Heart left ventricle (tissue), 13 donors: ENCODE measurements at regions not wholly inside any gene's neighbourhood (a gene's known extent, or its start where the extent isn't known, plus 50 kb on each side); places are given as distances from the start of the nearest gene placed in this dataset.

ENCODE experiments used
- POLR2A ChIP-seq, 2 donors: fragments of 450-650 bp; IDR thresholded peaks; one replicate each; pipeline ENCODE4 v1.6.1; 2017; ENCODE audit warnings: antibody characterized with exemption in 2 of 2, mild to moderate bottlenecking in 2 of 2, moderate library complexity in 2 of 2
- TF ChIP-seq, protein P1 (sequence below), 12 donors: fragments of 200-600 bp; sonication (generic) in 4 of 12; IDR thresholded peaks; one replicate each; pipeline versions ENCODE4 v1.5.0 to v1.8.0; 2018 to 2022; ENCODE audit warnings: antibody characterized with exemption in 12 of 12, mild to moderate bottlenecking in 5 of 12
- donor health status: ischemic (EF 13 %, LVEDD 7.1; RV severe dilation, severe dysfunction).
- donor health status: DM: no; HTN: yes; CAD: no.
- donor health status: DM: no; HTN: no; CAD: no.
- donor health status: ischemic (EF 25% LVEDD 6.9; RV normal size, moderate dysfunction).
- donor health status: ischemic (EF 25% LVEDD 5.7; RV mildly dilated, moderate dysfunction).
- donor health status: ischemic (EF 35%, LVEDD 5.7; RV mildly dilated, moderate dysfunction).
- donor health status: nonischemic (EF 11% LVEDD 7.7; RV severe dilation, severe dysfunction).
- donor health status: DM: yes; HTN: yes; CAD: no.
- donor health status: PGD.
- donor health status: ischemic (EF 29% LVEDD 5.4; RV normal size, mild dysfunction).
- donor health status: nonischemic (EF 23%, LVEDD 6.1; RV moderate dilation, normal function).

GRCh38 chr5:174462129-174462528, 262.3 kb upstream of the MSX2 start:
- TF ChIP-seq POLR2A (IDR thresholded peaks at IDR 0.05) = no peak
- TF ChIP-seq, protein P1, sequence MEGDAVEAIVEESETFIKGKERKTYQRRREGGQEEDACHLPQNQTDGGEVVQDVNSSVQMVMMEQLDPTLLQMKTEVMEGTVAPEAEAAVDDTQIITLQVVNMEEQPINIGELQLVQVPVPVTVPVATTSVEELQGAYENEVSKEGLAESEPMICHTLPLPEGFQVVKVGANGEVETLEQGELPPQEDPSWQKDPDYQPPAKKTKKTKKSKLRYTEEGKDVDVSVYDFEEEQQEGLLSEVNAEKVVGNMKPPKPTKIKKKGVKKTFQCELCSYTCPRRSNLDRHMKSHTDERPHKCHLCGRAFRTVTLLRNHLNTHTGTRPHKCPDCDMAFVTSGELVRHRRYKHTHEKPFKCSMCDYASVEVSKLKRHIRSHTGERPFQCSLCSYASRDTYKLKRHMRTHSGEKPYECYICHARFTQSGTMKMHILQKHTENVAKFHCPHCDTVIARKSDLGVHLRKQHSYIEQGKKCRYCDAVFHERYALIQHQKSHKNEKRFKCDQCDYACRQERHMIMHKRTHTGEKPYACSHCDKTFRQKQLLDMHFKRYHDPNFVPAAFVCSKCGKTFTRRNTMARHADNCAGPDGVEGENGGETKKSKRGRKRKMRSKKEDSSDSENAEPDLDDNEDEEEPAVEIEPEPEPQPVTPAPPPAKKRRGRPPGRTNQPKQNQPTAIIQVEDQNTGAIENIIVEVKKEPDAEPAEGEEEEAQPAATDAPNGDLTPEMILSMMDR (IDR thresholded peaks at IDR 0.05) = no peak
